Heart right ventricle (tissue), 16 donors: ENCODE measurements at regions not wholly inside any gene's neighbourhood (a gene's known extent, or its start where the extent isn't known, plus 50 kb on each side); places are given as distances from the start of the nearest gene placed in this dataset.

Source experiments
- ATAC-seq, 8 donors: fragments of 200-7000 bp; cut with Tn5 transposase; one replicate each; pipeline ENCODE4 v1.9.1; 2020; ENCODE audit warnings: mild to moderate bottlenecking in 8 of 8, moderate library complexity in 8 of 8, moderate number of reproducible peaks in 1 of 8
- DNase-seq, 2 donors: peaks; one replicate each; pipeline ENCODE4 v3.0.0-alpha.2; 2020
- H3K27ac ChIP-seq, 10 donors: fragments of 200-600 bp; sonication (generic) in 2 of 10; one replicate each; pipeline versions ENCODE4 v1.5.0 to v1.8.0; 2020 to 2022; ENCODE audit warnings: mild to moderate bottlenecking in 3 of 10
- H3K27me3 ChIP-seq, 7 donors: fragments of 200-600 bp; one replicate each; pipeline ENCODE4 v1.8.0; 2021 to 2022; ENCODE audit warnings: mild to moderate bottlenecking in 2 of 7
- H3K36me3 ChIP-seq, 9 donors: fragments of 200-600 bp; sonication (generic) in 1 of 9; one replicate each; pipeline versions ENCODE4 v1.5.0 to v1.8.0; 2020 to 2022; ENCODE audit warnings: mild to moderate bottlenecking in 2 of 9
- H3K4me1 ChIP-seq, 9 donors: fragments of 200-600 bp; sonication (generic) in 1 of 9; one replicate each; pipeline versions ENCODE4 v1.5.0 to v1.8.0; 2020 to 2022; ENCODE audit warnings: mild to moderate bottlenecking in 4 of 9
- H3K4me3 ChIP-seq, 10 donors: fragments of 200-600 bp; sonication (generic) in 2 of 10; one replicate each; pipeline versions ENCODE4 v1.5.0 to v1.8.0; 2020 to 2022; ENCODE audit warnings: mild to moderate bottlenecking in 7 of 10, moderate library complexity in 2 of 10
- H3K9me3 ChIP-seq, 11 donors: fragments of 200-600 bp in 10 of 11; sonication (generic) in 2 of 11; one replicate each; pipeline versions ENCODE4 v1.5.0 to v1.8.0; 2013 to 2022; ENCODE audit warnings: mild to moderate bottlenecking in 2 of 11, control low read depth in 1 of 11, moderate library complexity in 1 of 11
- WGBS, 2 donors: extraction: QIAGEN DNeasy Blood & Tissue Kit; methylation state at CpG; one replicate each; pipeline ENCODE4 v1.1.7; 2013; ENCODE audit warnings: inconsistent platforms in 1 of 2; 5-methylcytosine and 5-hydroxymethylcytosine counted together
- intact Hi-C, 10 donors: fragments of 100-400 bp; cut with DNase I; formaldehyde crosslinking; loops; one replicate each; pipeline versions ENCODE4 v1.11.1 to v1.14.2; 2022
- TF ChIP-seq, protein P1 (sequence below), 9 donors: fragments of 200-600 bp; sonication (generic) in 2 of 9; IDR thresholded peaks; one replicate each; pipeline versions ENCODE4 v1.5.0 to v1.8.0; 2021 to 2022; ENCODE audit warnings: antibody characterized with exemption in 9 of 9, mild to moderate bottlenecking in 5 of 9, moderate library complexity in 1 of 9
- donor health status: Arrhythmogenic right ventricular cardiomyopathy.
- donor health status: ischemic (EF 13 %, LVEDD 7.1; RV severe dilation, severe dysfunction).
- donor health status: healthy with polysubstance abuse.
- donor health status: DM: no; HTN: yes; CAD: no.
- donor health status: DM: no; HTN: no; CAD: no.
- donor health status: ischemic (EF 25% LVEDD 6.9; RV normal size, moderate dysfunction).
- donor health status: ischemic (EF 25% LVEDD 5.7; RV mildly dilated, moderate dysfunction).
- donor health status: healthy.
- donor health status: DM: yes; HTN: yes; CAD: no.
- donor health status: Ischemic cardiomyopathy.
- donor health status: ischemic (EF 35%, LVEDD 5.7; RV mildly dilated, moderate dysfunction).
- donor health status: nonischemic (EF 11% LVEDD 7.7; RV severe dilation, severe dysfunction).
- donor health status: DM: yes; HTN: yes; CAD: no.
- donor health status: PGD.
- donor health status: ischemic (EF 29% LVEDD 5.4; RV normal size, mild dysfunction).
- donor health status: nonischemic (EF 23%, LVEDD 6.1; RV moderate dilation, normal function).

GRCh38 chr7:130849604-130850003 lies 115.6 kb upstream of the KLF14 start:
- Histone ChIP-seq H3K9me3 (no peaks in the 10 kb centered on the region), H3K4me1 (no peaks in the 10 kb centered on the region)
- intact Hi-C loops = no loop called here

DNA sequence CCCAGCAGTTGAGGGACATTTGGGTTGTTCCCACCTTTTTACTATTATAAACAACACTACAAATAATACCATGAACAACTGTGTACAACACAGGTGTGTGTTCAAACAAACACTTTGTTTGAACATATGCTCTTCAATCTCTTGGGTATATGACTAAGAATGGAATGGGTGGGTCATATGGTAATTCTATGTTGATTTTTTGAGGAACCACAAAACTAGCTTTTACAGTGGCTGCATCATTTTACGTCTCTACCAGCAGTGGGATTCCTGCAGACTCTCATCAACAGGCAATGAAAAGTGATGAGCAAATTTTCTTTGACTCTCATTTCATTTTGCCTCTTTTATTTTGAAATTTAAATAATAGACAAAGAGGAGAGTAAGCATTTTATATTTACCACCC lies 116.9 kb upstream of the KLF14 start:
- intact Hi-C loops = no loop called here
- ATAC-seq = no peak
- H3K9me3 ChIP-seq = peaks cover 0 to 5% (median 0%) of the 10 kb centered on the region in 11 donors
- DNase-seq = no peak
- H3K4me3 ChIP-seq = no peak overlapping the region
- TF ChIP-seq, protein P1, sequence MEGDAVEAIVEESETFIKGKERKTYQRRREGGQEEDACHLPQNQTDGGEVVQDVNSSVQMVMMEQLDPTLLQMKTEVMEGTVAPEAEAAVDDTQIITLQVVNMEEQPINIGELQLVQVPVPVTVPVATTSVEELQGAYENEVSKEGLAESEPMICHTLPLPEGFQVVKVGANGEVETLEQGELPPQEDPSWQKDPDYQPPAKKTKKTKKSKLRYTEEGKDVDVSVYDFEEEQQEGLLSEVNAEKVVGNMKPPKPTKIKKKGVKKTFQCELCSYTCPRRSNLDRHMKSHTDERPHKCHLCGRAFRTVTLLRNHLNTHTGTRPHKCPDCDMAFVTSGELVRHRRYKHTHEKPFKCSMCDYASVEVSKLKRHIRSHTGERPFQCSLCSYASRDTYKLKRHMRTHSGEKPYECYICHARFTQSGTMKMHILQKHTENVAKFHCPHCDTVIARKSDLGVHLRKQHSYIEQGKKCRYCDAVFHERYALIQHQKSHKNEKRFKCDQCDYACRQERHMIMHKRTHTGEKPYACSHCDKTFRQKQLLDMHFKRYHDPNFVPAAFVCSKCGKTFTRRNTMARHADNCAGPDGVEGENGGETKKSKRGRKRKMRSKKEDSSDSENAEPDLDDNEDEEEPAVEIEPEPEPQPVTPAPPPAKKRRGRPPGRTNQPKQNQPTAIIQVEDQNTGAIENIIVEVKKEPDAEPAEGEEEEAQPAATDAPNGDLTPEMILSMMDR (IDR thresholded peaks at IDR 0.05) = no peak
- no peak overlapping the region for H3K27ac ChIP-seq
- H3K27me3 ChIP-seq = no peaks in the 10 kb centered on the region
- WGBS, 2 donors = 84 to 92% methylated on average over 1 of the region's 1 CpG
- H3K4me1 ChIP-seq = no peaks in the 10 kb centered on the region
- peaks cover 0 to 30% (median 0%) of the 10 kb centered on the region in 9 donors for H3K36me3 ChIP-seq

More at GRCh38 chr7:130849604-130850003, 115.6 kb upstream of the KLF14 start:
- no peak overlapping the region for H3K4me3 ChIP-seq
- peaks cover 0 to 16% (median 0%) of the 10 kb centered on the region in 9 donors for H3K36me3 ChIP-seq
- no peaks in the 10 kb centered on the region for H3K27me3 ChIP-seq
- DNase-seq (no peak), ATAC-seq (no peak)
- TF ChIP-seq, protein P1 (IDR thresholded peaks at IDR 0.05) = no peak
- no peak overlapping the region for H3K27ac ChIP-seq
- 96 to 97% methylated on average over 2 of the region's 2 CpGs for WGBS, 2 donors

DNA sequence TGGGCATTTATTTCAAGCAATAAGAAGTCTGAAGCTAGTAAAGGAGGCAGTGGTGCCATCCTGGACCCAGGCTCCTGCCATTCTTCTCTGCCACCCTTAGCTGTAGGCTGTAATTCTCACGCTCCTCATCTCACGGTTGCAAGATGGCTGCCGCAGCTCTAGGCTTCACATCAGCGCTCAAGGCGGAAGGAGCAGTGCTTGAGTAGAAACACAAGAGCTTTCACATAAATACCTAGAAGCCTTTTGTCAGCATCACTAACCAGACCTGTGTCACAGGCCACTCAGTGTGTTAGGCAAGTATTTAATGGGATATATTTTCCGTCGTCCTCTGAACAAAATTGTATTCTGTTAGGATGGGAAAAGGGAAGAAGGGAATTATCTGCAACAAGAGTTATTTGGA lies 118.9 kb upstream of the KLF14 start:
- TF ChIP-seq, protein P1 (IDR thresholded peaks at IDR 0.05) = no peak
- H3K27ac ChIP-seq = no peak overlapping the region
- no peak for DNase-seq
- no peaks in the 10 kb centered on the region for H3K4me1 ChIP-seq
- ATAC-seq = no peak
- no peaks in the 10 kb centered on the region for H3K27me3 ChIP-seq
- intact Hi-C loops = no loop called here
- WGBS, 2 donors = 93 to 98% methylated on average over 7 of the region's 7 CpGs
- H3K4me3 ChIP-seq = no peak overlapping the region
- peaks cover 0 to 48% (median 10%) of the 10 kb centered on the region in 9 donors for H3K36me3 ChIP-seq
- H3K9me3 ChIP-seq = peaks cover 0 to 24% (median 17%) of the 10 kb centered on the region in 11 donors

DNA sequence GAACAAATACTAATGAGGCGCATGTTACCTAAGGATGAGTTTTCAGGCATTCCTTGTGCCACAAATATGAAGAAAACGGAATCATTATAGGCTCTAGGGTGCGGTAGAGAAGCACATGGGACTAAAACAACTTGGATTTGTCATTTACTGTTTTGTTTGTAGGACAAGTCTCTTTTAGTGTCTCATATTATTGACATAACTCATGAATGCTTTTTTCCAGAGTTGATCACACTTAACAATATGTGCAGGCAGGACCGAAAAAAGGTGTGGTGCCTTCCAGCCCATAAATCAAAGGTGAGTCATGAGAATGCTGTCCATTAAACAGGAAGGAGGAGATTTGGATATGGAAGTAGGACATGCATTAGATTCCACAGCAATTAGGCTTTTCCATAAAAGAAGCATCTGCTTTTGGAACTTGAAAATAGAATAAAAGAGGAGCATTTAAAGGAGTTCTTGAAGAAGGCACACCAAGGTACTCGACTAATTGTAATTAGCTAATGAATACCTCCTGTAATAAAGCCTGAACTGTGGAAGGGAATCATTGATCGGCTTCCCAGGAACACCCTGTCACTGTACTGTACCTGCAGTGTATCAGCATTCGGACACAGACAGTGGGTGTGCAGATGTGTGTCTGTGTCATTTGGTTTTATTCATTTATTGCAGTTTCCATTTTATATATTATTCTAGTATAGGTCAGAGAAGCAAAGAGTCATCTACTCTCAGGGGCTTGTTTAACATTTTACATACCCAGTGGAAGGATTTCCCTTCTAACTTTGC lies 119.7 kb upstream of the KLF14 start:
- no peak overlapping the region for H3K27ac ChIP-seq
- H3K36me3 ChIP-seq = peaks cover 0 to 55% (median 10%) of the 10 kb centered on the region in 9 donors
- ATAC-seq (no peak), DNase-seq (no peak)
- 90 to 91% methylated on average over 7 of the region's 7 CpGs for WGBS, 2 donors
- peaks cover 0 to 32% (median 25%) of the 10 kb centered on the region in 11 donors for H3K9me3 ChIP-seq
- no peaks in the 10 kb centered on the region for H3K27me3 ChIP-seq
- intact Hi-C loops = no loop called here
- TF ChIP-seq, protein P1 (IDR thresholded peaks at IDR 0.05) = no peak
- no peak overlapping the region for H3K4me3 ChIP-seq
- H3K4me1 ChIP-seq = no peaks in the 10 kb centered on the region
